ENCODE measurements at regions not wholly inside any gene's neighbourhood (a gene's known extent, or its start where the extent isn't known, plus 50 kb on each side); places are given as distances from the start of the nearest gene placed in this dataset.

- H3K9me2 ChIP-seq (replicated peaks; ENCODE audit: low read length): no peaks in the 10 kb centered on the region
- no peaks in the 10 kb centered on the region for H4K20me1 ChIP-seq (ENCODE audit: low read length)
- no peak overlapping the region for H3K27ac ChIP-seq (ENCODE audit: low read length)
- no peak overlapping the region for H3K4me3 ChIP-seq (ENCODE audit: low read length)
- no peak for TF ChIP-seq EZH2phosphoT487 (IDR thresholded peaks at IDR 0.05; ENCODE audit: borderline replicate concordance, low read length)
- no peak for TF ChIP-seq EZH2 (IDR thresholded peaks at IDR 0.05; ENCODE audit: low read length, unreplicated experiment)
- no peak for TF ChIP-seq CTCF (conservative IDR thresholded peaks at IDR 0.05; ENCODE audit: low read depth, low read length)
- no peak overlapping the region for H3K4me2 ChIP-seq (ENCODE audit: low read length)
- H3K27me3 ChIP-seq (ENCODE audit: low read length): no peaks in the 10 kb centered on the region
- no peaks in the 10 kb centered on the region for H3K36me3 ChIP-seq (ENCODE audit: low read depth, low read length)
- no peak for DNase-seq
- H3K9ac ChIP-seq (ENCODE audit: low read length): no peak overlapping the region
- H3K4me1 ChIP-seq (ENCODE audit: insufficient read depth, low read length): no peaks in the 10 kb centered on the region
- no peak for ATAC-seq
- BruUV-seq (replicated peaks): no TSS peak
- no peaks in the 10 kb centered on the region for H3K79me2 ChIP-seq (ENCODE audit: low read length)
- intact Hi-C loops (cut with micrococcal nuclease): no loop called here
- H2AFZ ChIP-seq (ENCODE audit: low read length): no peak overlapping the region
- CTCF ChIA-PET: no interaction called here
- POLR2A ChIA-PET (ENCODE audit: unreplicated experiment): no interaction called here
- H3F3A ChIP-seq (ENCODE audit: low read length, unreplicated experiment): no peaks in the 10 kb centered on the region
- H3K9me3 ChIP-seq (ENCODE audit: low read length): no peaks in the 10 kb centered on the region
Measured at GRCh38 chr2:195428673-195429072, 228.4 kb upstream of the SLC39A10 start.

- BruUV-seq (replicated peaks): no TSS peak
- H3K4me2 ChIP-seq (ENCODE audit: low read length): no peak overlapping the region
- no peaks in the 10 kb centered on the region for H3K27me3 ChIP-seq (ENCODE audit: low read length)
- H2AFZ ChIP-seq (ENCODE audit: low read length): no peak overlapping the region
- ATAC-seq (no peak), DNase-seq (no peak)
- H3K4me3 ChIP-seq (ENCODE audit: low read length): no peak overlapping the region
- ChIA-PET CTCF (no interaction called here), POLR2A (ENCODE audit: unreplicated experiment) (no interaction called here)
- no peaks in the 10 kb centered on the region for H3K36me3 ChIP-seq (ENCODE audit: low read depth, low read length)
- no peak overlapping the region for H3K9ac ChIP-seq (ENCODE audit: low read length)
- no peaks in the 10 kb centered on the region for H3K4me1 ChIP-seq (ENCODE audit: insufficient read depth, low read length)
- intact Hi-C loops (cut with micrococcal nuclease): no loop called here
- H3K9me2 ChIP-seq (replicated peaks; ENCODE audit: low read length): no peaks in the 10 kb centered on the region
- H3K27ac ChIP-seq (ENCODE audit: low read length): no peak overlapping the region
- H3K79me2 ChIP-seq (ENCODE audit: low read length): no peaks in the 10 kb centered on the region
- H3F3A ChIP-seq (ENCODE audit: low read length, unreplicated experiment): no peaks in the 10 kb centered on the region
- H3K9me3 ChIP-seq (ENCODE audit: low read length): no peaks in the 10 kb centered on the region
- no peaks in the 10 kb centered on the region for H4K20me1 ChIP-seq (ENCODE audit: low read length)
- TF ChIP-seq CTCF (conservative IDR thresholded peaks at IDR 0.05; ENCODE audit: low read depth, low read length) (no peak), EZH2 (IDR thresholded peaks at IDR 0.05; ENCODE audit: low read length, unreplicated experiment) (no peak), EZH2phosphoT487 (IDR thresholded peaks at IDR 0.05; ENCODE audit: borderline replicate concordance, low read length) (no peak)
Measured at GRCh38 chr2:195425328-195425727, 231.7 kb upstream of the SLC39A10 start.

- no peak overlapping the region for H3K9ac ChIP-seq (ENCODE audit: low read length)
- H3K4me2 ChIP-seq (ENCODE audit: low read length): no peak overlapping the region
- H3K9me3 ChIP-seq (ENCODE audit: low read length): no peaks in the 10 kb centered on the region
- H3K9me2 ChIP-seq (replicated peaks; ENCODE audit: low read length): no peaks in the 10 kb centered on the region
- intact Hi-C loops (cut with micrococcal nuclease): no loop called here
- POLR2A ChIA-PET (ENCODE audit: unreplicated experiment): no interaction called here
- CTCF ChIA-PET: no interaction called here
- H3K36me3 ChIP-seq (ENCODE audit: low read depth, low read length): no peaks in the 10 kb centered on the region
- no peak overlapping the region for H3K4me3 ChIP-seq (ENCODE audit: low read length)
- H3K79me2 ChIP-seq (ENCODE audit: low read length): no peaks in the 10 kb centered on the region
- H3K27ac ChIP-seq (ENCODE audit: low read length): no peak overlapping the region
- DNase-seq: no peak
- no peak for TF ChIP-seq EZH2 (IDR thresholded peaks at IDR 0.05; ENCODE audit: low read length, unreplicated experiment)
- TF ChIP-seq EZH2phosphoT487 (IDR thresholded peaks at IDR 0.05; ENCODE audit: borderline replicate concordance, low read length): no peak
- no peak for TF ChIP-seq CTCF (conservative IDR thresholded peaks at IDR 0.05; ENCODE audit: low read depth, low read length)
- no peaks in the 10 kb centered on the region for H3K27me3 ChIP-seq (ENCODE audit: low read length)
- H2AFZ ChIP-seq (ENCODE audit: low read length): no peak overlapping the region
- BruUV-seq (replicated peaks): no TSS peak
- H4K20me1 ChIP-seq (ENCODE audit: low read length): no peaks in the 10 kb centered on the region
- no peaks in the 10 kb centered on the region for H3F3A ChIP-seq (ENCODE audit: low read length, unreplicated experiment)
- no peaks in the 10 kb centered on the region for H3K4me1 ChIP-seq (ENCODE audit: insufficient read depth, low read length)
- ATAC-seq: no peak
Measured at GRCh38 chr2:195419033-195419432, 238.0 kb upstream of the SLC39A10 start.
